H9 (cell line): ENCODE measurements at regions not wholly inside any gene's neighbourhood (a gene's known extent, or its start where the extent isn't known, plus 50 kb on each side); places are given as distances from the start of the nearest gene placed in this dataset.

ENCODE experiments used
- DNase-seq: peaks from one replicate; pipeline ENCODE4 v3.0.0-alpha.2; 2017
- H2AFZ ChIP-seq: one replicate; pipeline ENCODE4 v1.6.1; 2013; ENCODE audit warnings: mild to moderate bottlenecking, low read length, control low read depth, moderate library complexity
- H2AK5ac ChIP-seq: 2 replicates; pipeline ENCODE4 v1.6.1; 2013; ENCODE audit warnings: low read length, control low read depth, mixed read lengths; ENCODE audit not compliant: insufficient read length
- H2BK120ac ChIP-seq: one replicate; pipeline ENCODE4 v1.6.1; 2013; ENCODE audit warnings: low read depth, mild to moderate bottlenecking, low read length, control low read depth, inconsistent platforms; ENCODE audit not compliant: poor library complexity, severe bottlenecking
- H2BK12ac ChIP-seq: 2 replicates; pipeline ENCODE4 v1.6.1; 2013; ENCODE audit warnings: low read length, control low read depth, mixed read lengths, low read depth; ENCODE audit not compliant: insufficient read length
- H2BK15ac ChIP-seq: 2 replicates; pipeline ENCODE4 v1.6.1; 2013; ENCODE audit warnings: low read depth, low read length, control low read depth
- H2BK20ac ChIP-seq: one replicate; pipeline ENCODE4 v1.6.1; 2013; ENCODE audit warnings: low read depth, mild to moderate bottlenecking, low read length, control low read depth, inconsistent platforms; ENCODE audit not compliant: poor library complexity, severe bottlenecking
- H2BK5ac ChIP-seq: 2 replicates; pipeline ENCODE4 v1.6.1; 2013; ENCODE audit warnings: low read length, control low read depth, mixed read lengths; ENCODE audit not compliant: insufficient read length
- H3K14ac ChIP-seq: 2 replicates; pipeline ENCODE4 v1.6.1; 2013; ENCODE audit warnings: low read length, control low read depth; ENCODE audit not compliant: insufficient read depth
- H3K18ac ChIP-seq: 2 replicates; pipeline ENCODE4 v1.6.1; 2013; ENCODE audit warnings: low read depth, mild to moderate bottlenecking, mixed read lengths, low read length, control low read depth; ENCODE audit not compliant: insufficient read length
- H3K23ac ChIP-seq: 2 replicates; pipeline ENCODE4 v1.6.1; 2013; ENCODE audit warnings: low read length, control low read depth, mixed read lengths, low read depth; ENCODE audit not compliant: insufficient read length
- H3K23me2 ChIP-seq: 2 replicates; pipeline ENCODE4 v1.6.1; 2013; ENCODE audit warnings: low read depth, mild to moderate bottlenecking, mixed read lengths, low read length, control low read depth; ENCODE audit not compliant: insufficient read length, poor library complexity, severe bottlenecking
- H3K27ac ChIP-seq: 2 replicates; pipeline ENCODE4 v1.5.1; 2013; ENCODE audit warnings: low read length, control low read depth, mixed read lengths, low read depth; ENCODE audit not compliant: insufficient read length
- H3K27me3 ChIP-seq: 2 replicates; pipeline ENCODE4 v1.6.1; 2013; ENCODE audit warnings: low read length, control low read depth, inconsistent platforms; ENCODE audit not compliant: insufficient read depth
- H3K4ac ChIP-seq: 2 replicates; pipeline ENCODE4 v1.6.1; 2013; ENCODE audit warnings: low read depth, mild to moderate bottlenecking, control low read depth, inconsistent platforms, low read length, moderate library complexity
- H3K4me1 ChIP-seq: 2 replicates; pipeline ENCODE4 v1.6.1; 2013; ENCODE audit warnings: low read length, control low read depth, inconsistent platforms; ENCODE audit not compliant: insufficient read depth
- H3K4me2 ChIP-seq: 2 replicates; pipeline ENCODE4 v1.6.1; 2013; ENCODE audit warnings: low read length, control low read depth, mixed read lengths; ENCODE audit not compliant: insufficient read length, insufficient read depth
- H3K56ac ChIP-seq: 2 replicates; pipeline ENCODE4 v1.6.1; 2013; ENCODE audit warnings: low read depth, mild to moderate bottlenecking, mixed read lengths, low read length, control low read depth; ENCODE audit not compliant: insufficient read length
- H3K79me1 ChIP-seq: 2 replicates; pipeline ENCODE4 v1.6.1; 2013; ENCODE audit warnings: low read depth, mild to moderate bottlenecking, moderate library complexity, low read length, control low read depth, inconsistent platforms; ENCODE audit not compliant: insufficient read depth, poor library complexity, severe bottlenecking
- H3K79me2 ChIP-seq: 2 replicates; pipeline ENCODE4 v1.6.1; 2013; ENCODE audit warnings: low read length, control low read depth, inconsistent platforms; ENCODE audit not compliant: insufficient read depth
- H3K9ac ChIP-seq: 2 replicates; pipeline ENCODE4 v1.6.1; 2013; ENCODE audit warnings: low read length, control low read depth, mixed read lengths; ENCODE audit not compliant: insufficient read length; ENCODE audit errors: extremely low read depth
- H3K9me3 ChIP-seq: one replicate; pipeline ENCODE4 v1.6.1; 2013; ENCODE audit warnings: low read depth, low read length, inconsistent platforms; ENCODE audit not compliant: control insufficient read depth
- H3T11ph ChIP-seq: one replicate; pipeline ENCODE4 v1.6.1; 2013; ENCODE audit warnings: mild to moderate bottlenecking, low read length, control low read depth, inconsistent platforms
- H4K20me1 ChIP-seq: one replicate; pipeline ENCODE4 v1.6.1; 2013; ENCODE audit not compliant: control insufficient read depth, insufficient read length, insufficient read depth
- H4K5ac ChIP-seq: 2 replicates; pipeline ENCODE4 v1.6.1; 2013; ENCODE audit warnings: low read depth, mild to moderate bottlenecking, mixed read lengths, low read length, control low read depth; ENCODE audit not compliant: insufficient read length
- H4K8ac ChIP-seq: replicated peaks from 2 replicates; pipeline ENCODE4 v1.6.1; 2013; ENCODE audit warnings: low read length, control low read depth, mixed read lengths, low read depth; ENCODE audit not compliant: insufficient read length
- H4K91ac ChIP-seq: 2 replicates; pipeline ENCODE4 v1.6.1; 2013; ENCODE audit warnings: low read depth, mild to moderate bottlenecking, moderate library complexity, mixed read lengths, low read length, control low read depth; ENCODE audit not compliant: insufficient read length
- H3K27ac Mint-ChIP-seq, 3 experiments: 2 replicates in 2 of 3; 3 replicates in 1 of 3; pipeline ENCODE4 v1.8.0; 2020 to 2021; ENCODE audit warnings: mixed read lengths in 3 of 3, mild to moderate bottlenecking in 1 of 3, moderate library complexity in 1 of 3
- H3K27me3 Mint-ChIP-seq: 2 replicates; pipeline ENCODE4 v1.8.0; 2021; ENCODE audit warnings: low read depth, mild to moderate bottlenecking, moderate library complexity, mixed read lengths
- H3K36me3 Mint-ChIP-seq, 3 experiments: 2 replicates in 2 of 3; 3 replicates in 1 of 3; pipeline ENCODE4 v1.8.0; 2020 to 2021; ENCODE audit warnings: low read depth in 3 of 3, mixed read lengths in 3 of 3; ENCODE audit not compliant: insufficient read depth in 1 of 3
- H3K4me1 Mint-ChIP-seq, 2 experiments: 2 replicates each; pipeline ENCODE4 v1.8.0; 2020; ENCODE audit warnings: mixed read lengths in 2 of 2
- H3K4me3 Mint-ChIP-seq, 2 experiments: 2 replicates in 1 of 2; 3 replicates in 1 of 2; pipeline ENCODE4 v1.8.0; 2020 to 2021; ENCODE audit warnings: mild to moderate bottlenecking in 2 of 2, mixed read lengths in 2 of 2, moderate library complexity in 1 of 2
- H3K9me3 Mint-ChIP-seq, 2 experiments: 2 replicates in 1 of 2; 3 replicates in 1 of 2; pipeline ENCODE4 v1.8.0; 2020; ENCODE audit warnings: mild to moderate bottlenecking in 2 of 2, mixed read lengths in 2 of 2, moderate library complexity in 1 of 2
- WGBS: extraction: QIAGEN DNeasy Blood & Tissue Kit; methylation state at CpG from one replicate; pipeline ENCODE4 v1.1.7; 2013; ENCODE audit warnings: missing lambda C conversion rate, low lambda C conversion rate, mixed read lengths; ENCODE audit not compliant: insufficient read length; ENCODE audit errors: extremely low coverage; 5-methylcytosine and 5-hydroxymethylcytosine counted together
- TF ChIP-seq, protein P1 (sequence below): fragments of 200-600 bp; sonication (generic); conservative IDR thresholded peaks from 3 replicates; pipeline ENCODE4 v1.8.0; 2021; ENCODE audit warnings: antibody characterized with exemption, mild to moderate bottlenecking

DNA sequence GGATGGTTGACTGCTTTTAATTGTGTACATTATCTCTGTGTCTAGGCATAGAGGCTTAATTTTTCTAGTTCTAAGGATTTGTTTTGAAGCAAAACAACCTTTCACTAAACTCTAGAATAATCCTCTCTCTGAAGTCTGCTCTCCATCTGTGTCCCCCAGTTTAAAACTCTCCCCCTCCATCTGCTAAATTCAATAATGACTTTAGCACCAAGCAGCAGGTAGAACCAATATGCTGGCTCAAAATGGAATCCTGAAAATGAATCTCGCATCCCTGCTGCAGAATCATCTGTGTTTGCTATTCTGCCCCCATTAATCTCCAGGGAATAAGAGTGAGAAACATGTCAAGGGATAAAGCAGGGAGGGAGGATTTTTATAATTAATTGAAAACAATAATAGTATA, 111.8 kb downstream of the TUSC7 start:
- Histone ChIP-seq H4K8ac (no peak overlapping the region), H3K9ac (no peak overlapping the region), H3K27me3 (no peaks in the 10 kb centered on the region), H3K4me1 (no peaks in the 10 kb centered on the region; the same call in 1 of the 2 replicates), H3K9me3 (no peaks in the 10 kb centered on the region), H4K91ac (no peak overlapping the region), H2BK15ac (no peak overlapping the region), H3K79me1 (no peaks in the 10 kb centered on the region), H2BK5ac (no peak overlapping the region), H2AK5ac (no peak overlapping the region), H3K14ac (no peak overlapping the region), H2BK12ac (no peak overlapping the region), H2AFZ (no peak overlapping the region), H4K5ac (no peak overlapping the region), H3K4ac (no peak overlapping the region), H2BK120ac (no peak overlapping the region), H3T11ph (no peak overlapping the region), H3K23ac (no peak overlapping the region), H3K18ac (no peak overlapping the region), H3K56ac (no peak overlapping the region), H3K4me2 (no peak overlapping the region), H2BK20ac (no peak overlapping the region), H3K27ac (no peak overlapping the region), H4K20me1 (no peaks in the 10 kb centered on the region), H3K79me2 (no peaks in the 10 kb centered on the region), H3K23me2 (no peaks in the 10 kb centered on the region)
- DNase-seq: no peak
- H3K36me3 Mint-ChIP-seq: no peaks in the 10 kb centered on the region; a peak in 1 of 7 replicates
- H3K4me1 Mint-ChIP-seq: peaks cover 18 to 26% of the 10 kb centered on the region in 2 experiments
- no peaks in the 10 kb centered on the region for H3K27me3 Mint-ChIP-seq
- H3K4me3 Mint-ChIP-seq: no peak overlapping the region
- no peak overlapping the region; a peak in 1 of 7 replicates for H3K27ac Mint-ChIP-seq
- no CpG with 5 or more reads among the region's 1 CpG for WGBS
- TF ChIP-seq, protein P1, sequence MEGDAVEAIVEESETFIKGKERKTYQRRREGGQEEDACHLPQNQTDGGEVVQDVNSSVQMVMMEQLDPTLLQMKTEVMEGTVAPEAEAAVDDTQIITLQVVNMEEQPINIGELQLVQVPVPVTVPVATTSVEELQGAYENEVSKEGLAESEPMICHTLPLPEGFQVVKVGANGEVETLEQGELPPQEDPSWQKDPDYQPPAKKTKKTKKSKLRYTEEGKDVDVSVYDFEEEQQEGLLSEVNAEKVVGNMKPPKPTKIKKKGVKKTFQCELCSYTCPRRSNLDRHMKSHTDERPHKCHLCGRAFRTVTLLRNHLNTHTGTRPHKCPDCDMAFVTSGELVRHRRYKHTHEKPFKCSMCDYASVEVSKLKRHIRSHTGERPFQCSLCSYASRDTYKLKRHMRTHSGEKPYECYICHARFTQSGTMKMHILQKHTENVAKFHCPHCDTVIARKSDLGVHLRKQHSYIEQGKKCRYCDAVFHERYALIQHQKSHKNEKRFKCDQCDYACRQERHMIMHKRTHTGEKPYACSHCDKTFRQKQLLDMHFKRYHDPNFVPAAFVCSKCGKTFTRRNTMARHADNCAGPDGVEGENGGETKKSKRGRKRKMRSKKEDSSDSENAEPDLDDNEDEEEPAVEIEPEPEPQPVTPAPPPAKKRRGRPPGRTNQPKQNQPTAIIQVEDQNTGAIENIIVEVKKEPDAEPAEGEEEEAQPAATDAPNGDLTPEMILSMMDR: no peak
- no peaks in the 10 kb centered on the region for H3K9me3 Mint-ChIP-seq
